ENCODE measurements at regions not wholly inside any gene's neighbourhood (a gene's known extent, or its start where the extent isn't known, plus 50 kb on each side); places are given as distances from the start of the nearest gene placed in this dataset.
"Not testable (repeated sequence)": the region's sequence is repeated elsewhere in the genome, so short reads cannot be mapped to it uniquely, and the experiment has no call there.

DNA sequence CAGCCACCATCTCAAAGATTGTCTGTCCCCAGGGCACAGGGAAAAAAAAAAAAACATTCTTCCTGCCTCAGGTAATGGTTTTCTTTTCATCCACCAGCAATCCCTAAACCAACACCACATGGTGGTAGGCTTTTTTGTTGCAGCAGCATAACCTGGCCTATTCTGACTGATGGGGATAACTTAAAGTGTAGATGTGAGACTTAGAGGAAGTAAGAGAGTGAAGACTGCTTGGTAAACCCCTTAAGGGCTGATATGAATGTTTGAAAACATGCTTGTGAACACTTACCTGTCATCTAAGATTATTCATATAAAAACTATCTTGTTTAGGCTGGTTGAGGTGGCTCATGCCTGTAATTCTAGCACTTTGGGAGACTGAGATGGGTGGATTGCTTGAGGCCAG lies 130.2 kb upstream of the RAP1B start:
- DNase-seq, result no peak

DNA sequence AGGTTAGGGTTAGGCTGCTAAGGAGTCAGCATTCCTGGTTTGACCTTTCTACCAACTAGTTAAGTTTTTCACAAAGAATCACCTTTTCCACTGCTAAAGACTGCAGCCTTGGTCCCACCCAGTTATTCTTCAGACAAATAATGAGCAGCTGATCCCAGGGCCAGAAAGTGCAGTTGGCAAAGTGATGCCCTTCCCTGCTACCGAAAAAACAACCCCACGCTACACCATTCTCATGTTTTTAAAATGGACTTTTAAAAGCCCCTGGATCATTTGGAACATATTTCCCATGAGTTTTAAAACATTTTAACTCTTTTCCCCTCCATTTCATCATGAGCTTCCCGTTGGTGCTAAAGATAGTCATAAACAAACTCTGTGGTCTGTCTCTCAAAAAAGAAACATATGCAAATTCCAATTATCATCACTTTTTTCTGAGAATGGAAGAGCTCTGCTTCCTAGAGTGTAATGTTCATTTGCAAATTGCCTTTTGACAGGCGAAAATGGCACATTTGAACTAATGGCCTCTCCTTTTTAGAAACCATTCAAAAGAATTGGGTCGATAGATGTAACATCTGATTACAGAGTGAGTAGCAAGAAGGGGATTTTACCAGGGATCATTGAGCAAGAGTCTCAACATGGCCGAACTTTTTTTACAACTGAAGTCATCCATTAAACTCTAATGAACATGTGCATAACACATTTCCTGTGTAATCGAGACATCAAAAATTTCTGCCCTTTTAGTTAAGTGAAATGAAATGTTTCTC lies 129.3 kb upstream of the RAP1B start:
- no peak for DNase-seq

DNA sequence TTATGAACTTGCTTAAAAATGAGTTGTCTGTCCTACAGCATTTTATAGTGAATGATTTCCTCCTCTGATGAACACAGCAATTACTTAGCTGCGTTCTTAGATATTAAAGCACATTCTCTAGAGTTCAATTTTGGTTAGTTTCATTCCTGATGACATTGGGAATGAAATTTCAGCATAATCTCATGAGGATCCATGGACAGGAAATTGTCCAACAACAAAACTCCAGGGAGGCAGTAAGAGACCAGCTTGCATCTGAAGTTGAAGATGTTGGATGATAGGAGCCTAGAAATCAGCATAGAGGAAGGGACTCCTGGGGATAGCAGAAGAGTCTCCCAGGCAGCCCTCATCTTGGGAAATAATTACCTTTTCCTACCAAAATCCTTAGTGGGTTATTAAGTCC lies 128.7 kb upstream of the RAP1B start:
- DNase-seq, result no peak

DNA sequence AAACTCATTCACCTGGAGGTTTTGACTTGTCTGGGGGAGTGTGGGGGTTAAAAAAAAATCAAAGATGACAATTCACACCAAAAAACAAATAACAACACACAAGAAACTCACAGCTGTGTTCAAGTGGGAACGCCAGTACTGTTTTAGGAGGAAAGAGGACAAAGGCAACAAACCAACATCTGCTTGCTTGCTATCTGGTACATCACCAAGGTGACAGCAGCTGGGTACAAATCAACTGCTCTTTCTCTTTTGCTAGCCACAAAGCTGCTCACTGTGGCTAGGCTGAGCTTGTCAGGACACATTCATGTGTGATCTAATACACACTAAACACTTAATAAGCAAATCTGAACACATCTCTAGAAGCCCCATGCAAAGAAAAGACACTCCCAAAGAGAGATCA lies 128.0 kb upstream of the RAP1B start:
- DNase-seq, result no peak

DNA sequence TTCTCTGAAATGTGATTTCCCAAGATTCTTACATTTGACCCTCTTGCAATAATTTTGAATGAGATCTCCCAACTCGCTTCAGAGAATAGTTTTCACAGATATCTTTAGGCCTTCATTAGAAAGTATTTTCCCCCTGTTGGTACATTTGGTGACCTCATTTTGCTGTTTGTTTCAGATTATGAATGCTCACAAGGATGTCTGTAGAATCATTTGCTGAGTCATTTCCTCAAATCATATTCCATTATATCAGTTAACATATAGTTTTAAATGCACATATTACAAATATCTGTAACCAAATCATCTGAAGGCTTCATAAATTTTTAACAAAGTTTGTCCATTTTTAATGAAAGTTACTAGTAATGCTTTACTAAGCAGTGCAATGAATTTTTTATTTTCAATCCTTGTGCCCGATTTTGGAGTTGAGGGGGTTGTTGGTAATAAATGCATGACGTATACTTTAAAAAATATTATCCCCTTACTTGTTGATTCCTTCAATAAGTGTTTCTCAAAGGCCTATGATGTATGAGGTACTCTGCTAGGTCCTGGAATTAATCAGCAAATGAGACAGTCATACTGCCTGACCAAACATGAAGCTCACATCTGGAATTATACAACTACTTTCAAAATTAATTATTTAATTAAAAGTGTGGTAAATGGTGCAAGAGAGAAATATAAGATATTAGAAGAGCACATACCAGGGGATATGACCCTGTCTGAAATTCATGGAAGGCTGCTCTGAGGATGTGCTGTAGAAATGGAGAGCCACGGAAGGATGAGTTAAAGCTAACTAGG lies 126.9 kb upstream of the RAP1B start:
- DNase-seq, result no peak

DNA sequence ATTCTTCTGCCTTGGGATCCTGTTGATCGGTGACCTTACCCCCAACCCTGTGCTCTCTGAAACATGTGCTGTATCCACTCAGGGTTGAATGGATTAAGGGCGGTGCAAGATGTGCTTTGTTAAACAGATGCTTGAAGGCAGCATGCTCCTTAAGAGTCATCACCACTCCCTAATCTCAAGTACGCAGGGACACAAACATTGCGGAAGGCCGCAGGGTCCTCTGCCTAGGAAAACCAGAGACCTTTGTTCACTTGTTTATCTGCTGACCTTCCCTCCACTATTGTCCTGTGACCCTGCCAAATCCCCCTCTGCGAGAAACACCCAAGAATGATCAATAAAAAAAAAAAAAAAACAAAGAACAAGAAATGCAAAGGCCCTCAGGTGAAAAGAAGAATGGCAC lies 126.1 kb upstream of the RAP1B start:
- not testable (repeated sequence) for DNase-seq

DNA sequence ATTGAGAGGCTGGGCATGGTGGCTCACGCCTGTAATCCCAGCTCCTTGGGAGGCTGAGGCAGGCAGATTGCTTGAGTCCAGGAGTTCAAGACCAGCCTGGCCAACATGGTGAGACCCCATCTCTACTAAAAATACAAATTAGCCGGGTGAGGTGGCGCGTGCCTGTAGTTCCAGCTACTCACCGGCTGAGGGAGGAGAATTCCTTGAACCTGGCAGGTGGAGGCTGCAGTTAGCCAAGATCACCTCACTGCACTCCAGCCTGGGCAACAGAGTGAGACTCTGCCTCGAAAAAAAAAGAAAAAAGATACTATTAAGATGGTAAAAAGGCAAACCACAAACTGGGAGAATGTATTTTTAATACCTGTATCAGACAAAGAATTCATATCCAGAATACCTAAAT lies 124.2 kb upstream of the RAP1B start:
- DNase-seq, result not testable (repeated sequence)

DNA sequence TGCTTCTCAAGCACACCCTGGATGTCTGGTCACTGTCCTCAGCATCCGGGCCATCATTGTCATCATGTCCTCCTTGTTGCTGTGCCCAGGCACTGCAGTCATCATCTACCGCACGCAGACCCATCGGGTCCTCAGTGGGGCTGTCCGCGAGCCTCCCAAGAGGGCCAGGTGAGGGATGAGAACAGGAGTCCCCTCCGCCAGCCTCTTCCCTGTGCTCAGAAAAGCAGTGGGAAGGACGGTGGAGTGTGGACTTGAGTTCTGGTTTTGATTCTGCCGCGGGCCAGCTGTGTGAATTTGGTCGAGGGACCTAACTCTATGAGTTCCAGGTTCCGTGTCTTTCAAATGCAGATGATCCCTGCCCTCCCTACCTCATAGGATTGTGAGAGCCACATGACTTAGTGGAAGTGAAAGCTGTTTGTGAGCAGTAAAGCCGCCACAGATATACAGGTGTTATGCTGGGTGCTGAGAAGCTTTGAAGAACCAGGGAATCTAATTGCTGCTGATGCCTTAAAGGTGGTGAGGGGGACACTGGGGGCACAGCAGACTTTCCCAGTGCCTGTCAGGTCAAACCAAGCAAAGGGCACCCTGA lies 122.9 kb upstream of the RAP1B start:
- no peak for DNase-seq

DNA sequence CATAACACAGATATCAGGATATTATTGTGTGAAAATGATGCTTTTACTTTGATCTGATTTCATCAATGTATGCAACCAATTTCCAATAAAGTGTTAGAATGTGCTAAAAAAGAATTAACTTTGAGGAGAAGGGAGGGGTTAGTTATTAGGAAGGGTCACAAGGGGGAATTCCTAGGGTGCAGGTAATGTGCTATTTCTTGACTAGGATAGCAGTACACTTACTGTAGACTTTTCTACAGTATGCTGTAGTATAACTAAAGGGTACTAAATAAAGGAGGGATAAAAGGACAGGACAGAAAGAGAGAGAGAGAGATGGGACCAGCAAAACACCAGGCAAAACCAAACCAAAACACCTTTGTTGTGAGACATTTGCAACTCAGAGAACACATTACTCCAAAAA lies 121.4 kb upstream of the RAP1B start:
- no peak for DNase-seq

DNA sequence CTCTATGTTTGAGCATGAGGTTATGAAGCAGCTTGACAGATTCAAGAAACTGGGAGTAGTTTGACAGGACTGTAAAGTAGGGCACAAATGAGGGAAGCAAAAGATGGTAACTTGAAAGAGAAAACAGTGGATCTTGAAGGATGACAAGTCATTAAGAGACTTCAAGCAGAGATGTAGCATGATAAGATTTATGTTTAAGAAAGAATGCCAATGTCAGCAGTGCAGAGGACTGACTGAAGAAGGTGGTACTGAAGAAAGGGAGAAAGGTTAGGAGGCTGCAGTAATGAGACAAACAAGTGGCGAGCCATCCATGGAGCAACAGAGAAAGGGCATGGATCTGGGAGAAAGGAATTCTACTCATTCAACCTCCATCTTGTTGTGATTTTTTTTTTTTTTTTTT lies 120.2 kb upstream of the RAP1B start:
- DNase-seq, result no peak

DNA sequence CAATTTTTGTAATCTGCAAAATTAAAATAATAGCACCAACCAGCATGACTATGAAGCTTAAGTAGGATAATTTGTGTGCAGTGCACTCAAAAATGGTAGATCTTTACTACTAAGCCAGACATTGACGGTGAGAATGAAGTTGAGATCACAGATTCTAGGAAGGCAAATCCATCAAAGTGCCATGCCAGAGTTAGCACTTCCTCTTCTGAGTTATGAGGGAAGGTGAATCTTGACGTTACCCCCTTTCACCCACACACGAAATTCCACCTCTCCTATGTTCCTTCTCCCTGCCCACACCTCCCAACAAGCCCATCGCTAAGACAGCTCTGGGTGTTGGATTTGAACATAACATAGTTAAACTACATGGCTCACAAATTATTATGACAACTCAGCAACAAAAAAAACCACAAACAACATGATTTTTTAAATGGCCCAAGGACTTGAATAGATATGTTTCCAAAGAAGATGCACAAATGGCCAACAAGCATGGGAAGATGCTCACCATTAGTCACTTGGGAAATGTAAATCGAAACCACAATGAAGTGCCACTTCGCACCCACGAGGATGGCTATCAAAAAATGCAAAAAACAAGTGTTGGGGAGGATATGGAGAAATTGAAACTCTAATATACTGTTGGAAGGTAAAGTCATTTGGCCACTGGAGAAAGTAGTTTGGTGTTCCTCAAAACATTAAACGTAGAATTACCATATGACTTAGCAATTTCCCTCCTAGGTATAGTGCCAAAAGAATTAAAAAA lies 119.3 kb upstream of the RAP1B start:
- DNase-seq, result no peak

DNA sequence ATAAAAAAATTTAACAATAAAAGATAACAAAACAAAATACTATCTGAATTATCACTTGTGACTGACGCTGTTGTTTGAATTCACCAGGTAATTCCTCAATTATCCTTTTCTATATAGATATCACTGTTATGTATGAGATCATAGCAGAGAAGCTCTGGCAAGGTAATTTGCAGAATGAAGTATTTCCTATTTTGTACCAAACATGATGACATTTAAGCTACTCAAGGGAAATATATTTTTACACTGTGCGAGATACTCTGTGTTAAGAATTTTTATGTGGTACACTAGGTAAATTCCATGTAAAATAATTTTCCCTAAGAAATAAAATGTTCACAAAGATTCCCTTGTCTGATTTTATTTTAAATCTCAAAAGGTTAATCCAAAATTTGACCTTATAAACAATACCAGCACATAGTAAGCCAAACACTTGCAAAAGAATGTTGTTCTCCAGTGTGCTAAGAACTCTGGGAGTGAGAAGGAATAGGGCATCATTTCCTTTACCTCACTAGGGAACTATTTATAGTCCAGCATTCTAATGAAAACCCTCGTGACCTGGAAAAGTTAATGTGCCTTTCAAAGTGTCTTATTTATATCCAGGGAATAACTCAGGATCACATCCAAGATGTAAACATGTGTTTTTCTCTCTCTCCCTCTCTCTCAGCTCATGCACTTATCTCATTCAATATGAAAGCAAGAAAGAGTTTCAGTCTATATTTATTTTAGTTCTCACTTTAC lies 115.2 kb upstream of the RAP1B start:
- no peak for DNase-seq

DNA sequence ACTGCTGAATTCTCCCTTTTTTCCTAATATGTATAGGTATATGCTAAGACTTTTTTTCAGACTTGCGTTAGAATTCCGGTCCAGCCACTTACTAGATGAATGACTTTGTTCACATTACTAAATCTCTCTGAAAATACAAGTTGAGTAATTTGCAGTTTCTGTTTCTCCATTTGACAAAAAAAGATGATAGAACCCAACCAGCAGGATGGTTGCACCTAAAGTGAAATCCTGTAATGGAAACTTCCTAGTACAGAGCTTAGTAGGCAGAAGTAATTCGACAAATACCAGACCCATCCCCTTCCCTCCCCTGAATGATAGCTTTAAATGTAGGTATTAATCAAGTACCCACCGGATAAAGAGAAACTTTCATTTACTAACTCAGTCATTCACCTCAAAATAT lies 113.6 kb upstream of the RAP1B start:
- DNase-seq, result no peak

DNA sequence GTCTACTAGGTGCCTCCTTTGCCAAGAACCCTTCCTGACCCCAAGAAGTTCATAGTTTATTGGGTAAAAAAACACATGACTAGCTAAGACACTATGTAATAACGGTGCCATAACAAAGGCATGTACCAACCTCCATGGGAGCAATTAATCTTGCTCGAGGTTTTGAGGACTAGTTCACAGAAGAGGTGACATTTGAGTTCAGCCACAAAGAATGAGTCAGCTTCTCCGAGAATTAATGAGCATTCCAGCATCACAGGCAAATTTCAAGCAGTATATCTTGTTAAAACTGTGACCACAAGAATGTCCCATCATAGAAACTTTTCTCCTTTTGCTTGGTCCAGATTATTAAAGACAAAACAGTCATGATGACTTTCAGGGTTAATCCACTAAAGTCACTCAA lies 113.0 kb upstream of the RAP1B start:
- no peak for DNase-seq

DNA sequence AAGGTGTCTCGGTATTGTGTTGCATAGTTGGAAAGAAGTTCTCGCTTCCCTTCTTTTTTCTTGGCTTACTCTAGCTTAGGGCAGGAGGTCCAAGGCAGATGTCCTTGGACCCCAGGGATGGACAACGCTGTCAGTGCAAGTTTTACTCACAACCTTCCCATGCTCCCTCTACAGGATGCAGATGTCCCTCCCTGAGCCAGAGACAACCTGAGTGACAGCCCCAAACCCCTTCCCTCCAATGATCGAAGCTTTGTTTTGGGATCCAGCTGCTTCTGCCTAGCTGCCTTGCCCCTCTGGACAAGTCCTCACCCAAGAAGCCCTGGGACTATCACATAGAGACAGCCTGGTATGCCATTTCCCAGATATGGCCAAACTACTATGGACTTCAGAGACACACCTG lies 112.0 kb upstream of the RAP1B start:
- no peak for DNase-seq

DNA sequence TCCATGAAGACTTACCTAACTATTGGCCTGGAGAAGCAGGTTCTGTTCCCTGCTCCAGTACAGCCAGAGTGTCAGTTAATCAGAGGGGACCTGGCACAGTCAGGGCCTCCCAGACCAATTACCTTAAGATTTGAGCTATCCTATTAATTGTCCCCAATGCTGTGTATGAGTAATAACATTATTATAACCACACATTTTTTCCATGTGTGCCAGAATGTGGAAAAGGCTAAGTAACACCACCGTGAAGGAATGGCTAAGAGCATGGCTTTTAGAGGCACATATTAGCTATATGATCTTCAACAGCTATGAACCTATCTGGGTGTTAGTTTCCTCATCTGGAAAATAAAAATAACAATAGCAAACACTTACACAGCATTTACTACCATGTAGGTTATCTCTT lies 111.1 kb upstream of the RAP1B start:
- no peak for DNase-seq

DNA sequence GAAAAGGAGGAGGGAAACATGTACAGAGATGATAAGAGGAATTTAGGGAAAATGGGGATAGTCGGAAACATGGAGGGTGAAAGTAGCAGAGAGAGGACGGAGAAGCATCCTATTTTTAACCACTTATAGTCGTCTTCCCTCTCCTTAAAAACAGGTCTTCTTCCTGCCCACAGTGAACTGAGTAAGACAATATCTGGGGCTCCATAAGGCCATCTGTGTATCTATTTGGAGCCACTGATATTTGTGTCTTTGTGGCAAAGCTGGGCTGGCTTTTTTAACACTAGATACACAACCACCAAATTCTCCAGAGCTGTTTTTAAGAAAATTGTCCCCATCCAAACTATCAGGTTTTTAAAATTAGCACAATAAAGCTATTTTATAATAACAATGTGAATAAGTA lies 109.5 kb upstream of the RAP1B start:
- DNase-seq, result no peak

DNA sequence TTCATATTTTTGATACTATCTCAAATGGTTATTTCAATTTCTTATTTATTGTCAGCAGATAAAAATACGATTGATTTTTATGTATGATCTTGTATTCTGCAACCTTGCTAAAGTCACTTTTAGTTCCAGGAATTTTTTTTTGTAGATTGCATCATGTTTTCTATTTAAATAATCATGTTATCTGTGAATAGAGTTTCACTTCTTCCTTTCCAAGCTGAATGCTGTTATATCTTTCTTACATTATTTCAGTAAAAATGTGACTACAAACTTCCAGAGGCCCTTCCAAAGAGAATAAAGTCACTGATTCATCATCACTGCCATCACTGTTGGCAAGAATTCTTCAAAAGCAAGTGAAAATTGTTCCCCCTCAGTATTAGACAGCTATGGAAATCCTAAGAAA lies 104.7 kb upstream of the RAP1B start:
- no peak for DNase-seq

DNA sequence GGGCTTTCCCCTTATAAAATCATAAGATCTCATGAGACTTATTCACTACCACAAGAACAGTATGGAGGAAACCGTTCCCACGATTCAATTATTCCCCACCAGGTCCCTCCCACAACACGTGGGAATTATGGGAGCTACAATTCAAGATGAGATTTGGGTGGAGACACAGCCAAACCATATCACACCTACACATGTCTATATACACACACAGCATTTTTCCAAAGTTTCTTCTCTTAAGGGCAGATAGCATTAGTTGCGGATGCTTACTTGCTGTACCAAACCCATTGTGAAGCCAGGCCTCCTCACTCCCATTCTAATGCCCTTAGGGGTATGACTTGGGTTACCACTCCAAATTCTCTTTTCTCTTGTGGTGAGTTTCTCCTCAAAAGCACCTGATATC lies 104.1 kb upstream of the RAP1B start:
- DNase-seq, result no peak

DNA sequence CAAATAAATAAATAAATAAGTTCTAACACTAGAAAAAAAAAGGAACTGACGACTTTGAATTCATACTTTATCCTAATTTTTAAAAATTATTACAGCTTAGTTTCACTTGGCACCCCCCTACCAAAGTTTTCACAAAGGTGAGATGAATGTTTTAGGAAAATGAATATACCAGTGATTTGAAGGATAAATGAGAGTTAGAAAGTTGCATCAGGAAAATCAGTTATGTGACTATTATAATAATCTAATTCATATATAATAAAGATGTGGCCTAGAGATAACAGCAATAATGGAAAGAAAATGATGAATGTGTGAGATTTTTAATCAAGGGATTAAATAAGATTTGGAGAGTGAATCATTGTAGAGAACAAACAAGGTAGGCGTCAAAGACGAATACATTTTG lies 103.0 kb upstream of the RAP1B start:
- no peak for DNase-seq

DNA sequence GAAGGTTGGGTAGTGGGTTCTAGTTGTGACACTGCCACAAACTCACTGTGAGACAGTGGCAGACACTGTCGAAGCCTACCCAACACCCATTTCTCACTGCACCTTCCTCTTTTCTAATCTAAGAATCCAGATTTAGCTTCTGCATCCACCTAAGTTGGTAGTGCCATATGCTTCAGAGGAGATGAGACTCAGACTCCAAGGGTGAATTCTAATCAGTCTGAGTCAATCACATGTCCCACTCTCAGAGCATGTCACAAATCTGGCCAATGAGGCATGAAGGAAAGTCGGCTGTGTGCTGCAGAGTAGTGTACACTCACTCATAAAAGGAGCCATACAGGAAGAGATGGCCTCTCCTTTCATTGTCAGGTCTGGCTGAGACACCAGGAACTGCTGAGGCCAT lies 102.1 kb upstream of the RAP1B start:
- DNase-seq, result no peak

DNA sequence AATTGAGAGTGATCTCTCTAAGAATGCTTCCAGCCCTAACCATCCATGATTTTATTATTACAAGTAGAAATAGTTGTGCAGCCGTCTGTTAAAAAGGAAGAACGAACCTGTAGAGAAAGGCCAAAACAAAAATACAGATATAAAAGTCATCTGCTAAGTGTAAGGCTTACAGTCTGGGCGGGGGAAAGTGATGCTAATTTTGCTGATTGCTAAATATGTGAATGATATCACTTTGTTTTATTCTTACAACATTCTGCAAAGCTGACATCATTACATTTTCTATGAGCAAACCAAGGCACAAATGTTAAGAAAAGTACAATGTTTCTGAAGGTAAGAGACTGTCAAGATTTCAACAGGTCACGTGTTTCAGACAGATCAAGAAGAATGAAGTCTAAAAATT lies 101.5 kb upstream of the RAP1B start:
- no peak for DNase-seq

DNA sequence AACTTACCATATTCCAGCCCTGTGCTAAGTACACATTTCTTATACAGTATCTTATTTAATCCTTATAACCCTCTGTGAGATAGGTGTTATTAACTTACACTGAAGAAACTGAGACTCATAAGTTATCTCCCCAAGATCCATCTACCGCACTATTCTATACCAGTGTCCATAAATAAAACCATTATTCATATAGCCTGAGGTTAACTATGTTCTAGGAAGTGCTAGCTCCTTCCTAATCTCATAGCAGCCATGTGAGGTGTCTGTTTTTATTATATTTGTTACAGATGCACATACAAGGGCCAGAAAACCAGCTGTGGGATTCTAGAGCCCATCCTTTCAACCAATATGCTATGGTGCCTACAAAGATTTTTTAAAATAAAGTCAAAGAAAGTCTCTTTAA lies 100.3 kb upstream of the RAP1B start:
- no peak for DNase-seq

Data from NCI-H1694 treated with DMSO at 0.1 percent for 48 hours (cell line).